ENCODE measurements at regions not wholly inside any gene's neighbourhood (a gene's known extent, or its start where the extent isn't known, plus 50 kb on each side); places are given as distances from the start of the nearest gene placed in this dataset.

- no peak overlapping the region for H3K9ac ChIP-seq (ENCODE audit: low read depth in 1 of 2, low read length in 2 of 2)
- no peaks in the 10 kb centered on the region for H3K27me3 ChIP-seq (ENCODE audit: control insufficient read depth in 2 of 2, insufficient read depth in 2 of 2, low read length in 2 of 2)
- H3K4me1 ChIP-seq (ENCODE audit: control insufficient read depth in 2 of 2, insufficient read depth in 2 of 2, low read length in 2 of 2), result no peaks in the 10 kb centered on the region
- H3K9me3 ChIP-seq (ENCODE audit: control insufficient read depth in 2 of 2, low read length in 2 of 2), result no peaks in the 10 kb centered on the region
- no peaks in the 10 kb centered on the region for H3K36me3 ChIP-seq (ENCODE audit: control insufficient read depth in 2 of 2, insufficient read depth in 2 of 2, low read length in 2 of 2)
- no peak overlapping the region for H3K27ac ChIP-seq (ENCODE audit: low read depth in 2 of 2, low read length in 2 of 2)
- no peak overlapping the region for H3K4me3 ChIP-seq (ENCODE audit: low read length in 2 of 2)
These were observed 165.2 kb downstream of the ZPLD1 start for GRCh38 chr3:102599819-102600576.

- H3K9ac ChIP-seq (ENCODE audit: low read depth in 1 of 2, low read length in 2 of 2), result no peak overlapping the region
- no peak overlapping the region for H3K4me3 ChIP-seq (ENCODE audit: low read length in 2 of 2)
- no peaks in the 10 kb centered on the region for H3K4me1 ChIP-seq (ENCODE audit: control insufficient read depth in 2 of 2, insufficient read depth in 2 of 2, low read length in 2 of 2)
- H3K36me3 ChIP-seq (ENCODE audit: control insufficient read depth in 2 of 2, insufficient read depth in 2 of 2, low read length in 2 of 2), result no peaks in the 10 kb centered on the region
- no peaks in the 10 kb centered on the region for H3K9me3 ChIP-seq (ENCODE audit: control insufficient read depth in 2 of 2, low read length in 2 of 2)
- H3K27me3 ChIP-seq (ENCODE audit: control insufficient read depth in 2 of 2, insufficient read depth in 2 of 2, low read length in 2 of 2), result no peaks in the 10 kb centered on the region
- H3K27ac ChIP-seq (ENCODE audit: low read depth in 2 of 2, low read length in 2 of 2), result no peak overlapping the region
These were observed 170.3 kb downstream of the ZPLD1 start for GRCh38 chr3:102605153-102605552.

GRCh38 chr3:102608875-102609274 lies 174.1 kb downstream of the ZPLD1 start:
- Histone ChIP-seq H3K9ac (ENCODE audit: low read depth in 1 of 2, low read length in 2 of 2) (no peak overlapping the region), H3K9me3 (ENCODE audit: control insufficient read depth in 2 of 2, low read length in 2 of 2) (no peaks in the 10 kb centered on the region), H3K4me1 (ENCODE audit: control insufficient read depth in 2 of 2, insufficient read depth in 2 of 2, low read length in 2 of 2) (no peaks in the 10 kb centered on the region), H3K27ac (ENCODE audit: low read depth in 2 of 2, low read length in 2 of 2) (no peak overlapping the region), H3K27me3 (ENCODE audit: control insufficient read depth in 2 of 2, insufficient read depth in 2 of 2, low read length in 2 of 2) (no peaks in the 10 kb centered on the region), H3K36me3 (ENCODE audit: control insufficient read depth in 2 of 2, insufficient read depth in 2 of 2, low read length in 2 of 2) (no peaks in the 10 kb centered on the region), H3K4me3 (ENCODE audit: low read length in 2 of 2) (no peak overlapping the region)

- H3K4me1 ChIP-seq (ENCODE audit: control insufficient read depth in 2 of 2, insufficient read depth in 2 of 2, low read length in 2 of 2), result no peaks in the 10 kb centered on the region
- H3K27me3 ChIP-seq (ENCODE audit: control insufficient read depth in 2 of 2, insufficient read depth in 2 of 2, low read length in 2 of 2), result no peaks in the 10 kb centered on the region
- no peaks in the 10 kb centered on the region for H3K36me3 ChIP-seq (ENCODE audit: control insufficient read depth in 2 of 2, insufficient read depth in 2 of 2, low read length in 2 of 2)
- no peak overlapping the region for H3K27ac ChIP-seq (ENCODE audit: low read depth in 2 of 2, low read length in 2 of 2)
- H3K4me3 ChIP-seq (ENCODE audit: low read length in 2 of 2), result no peak overlapping the region
- H3K9me3 ChIP-seq (ENCODE audit: control insufficient read depth in 2 of 2, low read length in 2 of 2), result no peaks in the 10 kb centered on the region
- H3K9ac ChIP-seq (ENCODE audit: low read depth in 1 of 2, low read length in 2 of 2), result no peak overlapping the region
These were observed 179.3 kb downstream of the ZPLD1 start for GRCh38 chr3:102614021-102614569.

GRCh38 chr3:102614585-102614984 lies 179.8 kb downstream of the ZPLD1 start:
- no peaks in the 10 kb centered on the region for H3K9me3 ChIP-seq (ENCODE audit: control insufficient read depth in 2 of 2, low read length in 2 of 2)
- H3K4me1 ChIP-seq (ENCODE audit: control insufficient read depth in 2 of 2, insufficient read depth in 2 of 2, low read length in 2 of 2), result no peaks in the 10 kb centered on the region
- no peak overlapping the region for H3K9ac ChIP-seq (ENCODE audit: low read depth in 1 of 2, low read length in 2 of 2)
- no peak overlapping the region for H3K4me3 ChIP-seq (ENCODE audit: low read length in 2 of 2)
- H3K27ac ChIP-seq (ENCODE audit: low read depth in 2 of 2, low read length in 2 of 2), result no peak overlapping the region
- H3K36me3 ChIP-seq (ENCODE audit: control insufficient read depth in 2 of 2, insufficient read depth in 2 of 2, low read length in 2 of 2), result no peaks in the 10 kb centered on the region
- H3K27me3 ChIP-seq (ENCODE audit: control insufficient read depth in 2 of 2, insufficient read depth in 2 of 2, low read length in 2 of 2), result no peaks in the 10 kb centered on the region

- H3K27me3 ChIP-seq (ENCODE audit: control insufficient read depth in 2 of 2, insufficient read depth in 2 of 2, low read length in 2 of 2), result no peaks in the 10 kb centered on the region
- no peaks in the 10 kb centered on the region for H3K36me3 ChIP-seq (ENCODE audit: control insufficient read depth in 2 of 2, insufficient read depth in 2 of 2, low read length in 2 of 2)
- H3K27ac ChIP-seq (ENCODE audit: low read depth in 2 of 2, low read length in 2 of 2), result no peak overlapping the region
- H3K4me1 ChIP-seq (ENCODE audit: control insufficient read depth in 2 of 2, insufficient read depth in 2 of 2, low read length in 2 of 2), result no peaks in the 10 kb centered on the region
- no peaks in the 10 kb centered on the region for H3K9me3 ChIP-seq (ENCODE audit: control insufficient read depth in 2 of 2, low read length in 2 of 2)
- H3K9ac ChIP-seq (ENCODE audit: low read depth in 1 of 2, low read length in 2 of 2), result no peak overlapping the region
- no peak overlapping the region for H3K4me3 ChIP-seq (ENCODE audit: low read length in 2 of 2)
These were observed 182.6 kb downstream of the ZPLD1 start for GRCh38 chr3:102617381-102617780.

- Histone ChIP-seq H3K4me3 (ENCODE audit: low read length in 2 of 2) (no peak overlapping the region), H3K27me3 (ENCODE audit: control insufficient read depth in 2 of 2, insufficient read depth in 2 of 2, low read length in 2 of 2) (no peaks in the 10 kb centered on the region), H3K9me3 (ENCODE audit: control insufficient read depth in 2 of 2, low read length in 2 of 2) (no peaks in the 10 kb centered on the region), H3K9ac (ENCODE audit: low read depth in 1 of 2, low read length in 2 of 2) (no peak overlapping the region), H3K4me1 (ENCODE audit: control insufficient read depth in 2 of 2, insufficient read depth in 2 of 2, low read length in 2 of 2) (no peaks in the 10 kb centered on the region), H3K27ac (ENCODE audit: low read depth in 2 of 2, low read length in 2 of 2) (no peak overlapping the region), H3K36me3 (ENCODE audit: control insufficient read depth in 2 of 2, insufficient read depth in 2 of 2, low read length in 2 of 2) (no peaks in the 10 kb centered on the region)
These were observed 184.5 kb downstream of the ZPLD1 start for GRCh38 chr3:102619361-102619760.

- H3K27ac ChIP-seq (ENCODE audit: low read depth in 2 of 2, low read length in 2 of 2), result no peak overlapping the region
- no peaks in the 10 kb centered on the region for H3K9me3 ChIP-seq (ENCODE audit: control insufficient read depth in 2 of 2, low read length in 2 of 2)
- no peaks in the 10 kb centered on the region for H3K27me3 ChIP-seq (ENCODE audit: control insufficient read depth in 2 of 2, insufficient read depth in 2 of 2, low read length in 2 of 2)
- no peaks in the 10 kb centered on the region for H3K36me3 ChIP-seq (ENCODE audit: control insufficient read depth in 2 of 2, insufficient read depth in 2 of 2, low read length in 2 of 2)
- H3K4me1 ChIP-seq (ENCODE audit: control insufficient read depth in 2 of 2, insufficient read depth in 2 of 2, low read length in 2 of 2), result no peaks in the 10 kb centered on the region
- no peak overlapping the region for H3K9ac ChIP-seq (ENCODE audit: low read depth in 1 of 2, low read length in 2 of 2)
- no peak overlapping the region for H3K4me3 ChIP-seq (ENCODE audit: low read length in 2 of 2)
These were observed 195.1 kb downstream of the ZPLD1 start for GRCh38 chr3:102629943-102630342.

GRCh38 chr3:102630531-102630930 lies 195.7 kb downstream of the ZPLD1 start:
- no peak overlapping the region for H3K9ac ChIP-seq (ENCODE audit: low read depth in 1 of 2, low read length in 2 of 2)
- no peaks in the 10 kb centered on the region for H3K4me1 ChIP-seq (ENCODE audit: control insufficient read depth in 2 of 2, insufficient read depth in 2 of 2, low read length in 2 of 2)
- H3K27ac ChIP-seq (ENCODE audit: low read depth in 2 of 2, low read length in 2 of 2), result no peak overlapping the region
- no peaks in the 10 kb centered on the region for H3K27me3 ChIP-seq (ENCODE audit: control insufficient read depth in 2 of 2, insufficient read depth in 2 of 2, low read length in 2 of 2)
- H3K9me3 ChIP-seq (ENCODE audit: control insufficient read depth in 2 of 2, low read length in 2 of 2), result no peaks in the 10 kb centered on the region
- no peaks in the 10 kb centered on the region for H3K36me3 ChIP-seq (ENCODE audit: control insufficient read depth in 2 of 2, insufficient read depth in 2 of 2, low read length in 2 of 2)
- no peak overlapping the region for H3K4me3 ChIP-seq (ENCODE audit: low read length in 2 of 2)

GRCh38 chr3:102643546-102643945 lies 208.7 kb downstream of the ZPLD1 start:
- no peak overlapping the region for H3K27ac ChIP-seq (ENCODE audit: low read depth in 2 of 2, low read length in 2 of 2)
- H3K4me3 ChIP-seq (ENCODE audit: low read length in 2 of 2), result no peak overlapping the region
- H3K27me3 ChIP-seq (ENCODE audit: control insufficient read depth in 2 of 2, insufficient read depth in 2 of 2, low read length in 2 of 2), result no peaks in the 10 kb centered on the region
- H3K36me3 ChIP-seq (ENCODE audit: control insufficient read depth in 2 of 2, insufficient read depth in 2 of 2, low read length in 2 of 2), result no peaks in the 10 kb centered on the region
- no peak overlapping the region for H3K9ac ChIP-seq (ENCODE audit: low read depth in 1 of 2, low read length in 2 of 2)
- H3K4me1 ChIP-seq (ENCODE audit: control insufficient read depth in 2 of 2, insufficient read depth in 2 of 2, low read length in 2 of 2), result no peaks in the 10 kb centered on the region
- no peaks in the 10 kb centered on the region for H3K9me3 ChIP-seq (ENCODE audit: control insufficient read depth in 2 of 2, low read length in 2 of 2)
